ENCODE measurements at regions not wholly inside any gene's neighbourhood (a gene's known extent, or its start where the extent isn't known, plus 50 kb on each side); places are given as distances from the start of the nearest gene placed in this dataset.
"Not testable (repeated sequence)": the region's sequence is repeated elsewhere in the genome, so short reads cannot be mapped to it uniquely, and the experiment has no call there.

- no peaks in the 10 kb centered on the region for H3K36me3 ChIP-seq (ENCODE audit: control insufficient read depth, insufficient read depth, low read length)
- no peak overlapping the region for H3K4me3 ChIP-seq (replicated peaks; ENCODE audit: low read depth, low read length)
- no peak for TF ChIP-seq CTCF (IDR thresholded peaks at IDR 0.05; ENCODE audit: insufficient read depth, low read length, poor library complexity, severe bottlenecking)
- no peaks in the 10 kb centered on the region; the same call in 1 of the 2 replicates for H3K27me3 ChIP-seq (replicated peaks; ENCODE audit: control insufficient read depth, insufficient read depth, low read length)
- DNase-seq (ENCODE audit: extremely low read depth, insufficient read length) = no peak
Observed at GRCh38 chr17:77619851-77620250, 338.7 kb upstream of the TNRC6C start.

DNA sequence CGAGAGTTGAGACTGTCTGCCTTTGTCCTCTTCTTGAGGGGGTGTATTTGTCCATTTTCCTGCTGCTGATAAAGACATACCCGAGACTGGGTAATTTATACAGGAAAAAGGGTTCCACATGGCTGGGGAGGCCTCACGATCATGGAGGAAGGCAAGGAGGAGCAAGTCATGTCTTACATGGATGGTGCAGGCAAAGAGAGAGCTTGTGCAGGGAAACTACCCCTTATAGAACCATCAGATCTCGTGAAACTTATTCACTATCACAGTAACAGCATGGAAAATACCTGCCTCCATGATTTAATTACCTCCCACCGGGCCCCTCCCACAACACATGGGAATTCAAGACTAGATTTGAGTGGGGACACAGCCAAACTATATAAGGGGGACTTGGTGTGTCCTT, 338.2 kb upstream of the TNRC6C start:
- no peaks in the 10 kb centered on the region; the same call in 1 of the 2 replicates for H3K27me3 ChIP-seq (replicated peaks; ENCODE audit: control insufficient read depth, insufficient read depth, low read length)
- no peak for TF ChIP-seq CTCF (IDR thresholded peaks at IDR 0.05; ENCODE audit: insufficient read depth, low read length, poor library complexity, severe bottlenecking)
- H3K36me3 ChIP-seq (ENCODE audit: control insufficient read depth, insufficient read depth, low read length) = no peaks in the 10 kb centered on the region
- no peak overlapping the region for H3K4me3 ChIP-seq (replicated peaks; ENCODE audit: low read depth, low read length)
- no peak for DNase-seq (ENCODE audit: extremely low read depth, insufficient read length)

GRCh38 chr17:77622084-77622483, 336.4 kb upstream of the TNRC6C start:
- H3K27me3 ChIP-seq (replicated peaks; ENCODE audit: control insufficient read depth, insufficient read depth, low read length); DNase-seq (ENCODE audit: extremely low read depth, insufficient read length); H3K36me3 ChIP-seq (ENCODE audit: control insufficient read depth, insufficient read depth, low read length); H3K4me3 ChIP-seq (replicated peaks; ENCODE audit: low read depth, low read length): not testable (repeated sequence)

GRCh38 chr17:77622647-77623046, 335.9 kb upstream of the TNRC6C start:
- no peaks in the 10 kb centered on the region for H3K36me3 ChIP-seq (ENCODE audit: control insufficient read depth, insufficient read depth, low read length)
- DNase-seq (ENCODE audit: extremely low read depth, insufficient read length) = no peak
- no peak overlapping the region for H3K4me3 ChIP-seq (replicated peaks; ENCODE audit: low read depth, low read length)
- H3K27me3 ChIP-seq (replicated peaks; ENCODE audit: control insufficient read depth, insufficient read depth, low read length) = no peaks in the 10 kb centered on the region; the same call in 1 of the 2 replicates
- TF ChIP-seq CTCF (IDR thresholded peaks at IDR 0.05; ENCODE audit: insufficient read depth, low read length, poor library complexity, severe bottlenecking) = no peak

DNA sequence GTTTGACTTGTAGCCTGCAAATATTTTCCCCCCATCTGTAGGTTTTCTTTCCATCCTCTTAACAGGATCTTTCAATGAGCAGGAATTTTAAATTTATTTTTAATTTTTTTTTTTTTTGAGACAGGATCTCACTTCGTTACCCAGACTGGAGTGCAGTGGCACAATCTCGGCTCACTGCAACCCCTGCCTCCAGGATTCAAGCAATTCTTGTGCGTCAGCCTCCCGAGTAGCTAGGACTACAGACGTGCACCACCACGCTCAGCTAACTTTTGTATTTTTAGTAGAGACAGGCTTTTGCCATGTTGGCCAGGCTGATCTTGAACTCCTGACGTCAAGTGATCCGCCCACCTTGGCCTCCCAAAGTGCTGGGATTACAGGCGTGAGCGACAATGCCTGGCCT, 335.2 kb upstream of the TNRC6C start:
- not testable (repeated sequence) for H3K36me3 ChIP-seq (ENCODE audit: control insufficient read depth, insufficient read depth, low read length); DNase-seq (ENCODE audit: extremely low read depth, insufficient read length); H3K4me3 ChIP-seq (replicated peaks; ENCODE audit: low read depth, low read length); H3K27me3 ChIP-seq (replicated peaks; ENCODE audit: control insufficient read depth, insufficient read depth, low read length)

- Histone ChIP-seq H3K4me3 (replicated peaks; ENCODE audit: low read depth, low read length) (no peak overlapping the region), H3K36me3 (ENCODE audit: control insufficient read depth, insufficient read depth, low read length) (no peaks in the 10 kb centered on the region), H3K27me3 (replicated peaks; ENCODE audit: control insufficient read depth, insufficient read depth, low read length) (no peaks in the 10 kb centered on the region)
- DNase-seq (ENCODE audit: extremely low read depth, insufficient read length) = no peak
- TF ChIP-seq CTCF (IDR thresholded peaks at IDR 0.05; ENCODE audit: insufficient read depth, low read length, poor library complexity, severe bottlenecking) = no peak
Observed at GRCh38 chr17:77628035-77628434, 330.5 kb upstream of the TNRC6C start.

DNA sequence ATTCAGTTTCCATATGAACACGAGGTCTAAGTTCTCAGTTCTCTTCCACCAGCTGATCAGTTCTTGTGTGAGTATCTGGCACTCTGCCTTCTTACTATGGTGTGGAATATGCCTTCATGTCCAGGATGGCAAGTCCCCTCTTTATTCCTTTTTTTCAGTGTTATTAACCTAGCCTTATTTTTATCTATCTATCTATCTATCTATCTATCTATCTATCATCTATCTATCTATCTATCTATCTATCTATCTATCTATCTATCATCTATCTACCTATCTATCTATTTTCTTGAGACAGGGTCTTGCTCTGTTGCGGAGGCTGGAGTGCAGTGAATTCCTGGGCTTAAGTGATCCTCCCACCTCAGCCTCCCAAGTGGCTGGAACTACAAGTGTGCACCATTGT, 329.2 kb upstream of the TNRC6C start:
- not testable (repeated sequence) for H3K36me3 ChIP-seq (ENCODE audit: control insufficient read depth, insufficient read depth, low read length); H3K27me3 ChIP-seq (replicated peaks; ENCODE audit: control insufficient read depth, insufficient read depth, low read length); DNase-seq (ENCODE audit: extremely low read depth, insufficient read length); H3K4me3 ChIP-seq (replicated peaks; ENCODE audit: low read depth, low read length)

Measured in GM06990 (cell line).